GM18498 (cell line): ENCODE measurements at regions not wholly inside any gene's neighbourhood (a gene's known extent, or its start where the extent isn't known, plus 50 kb on each side); places are given as distances from the start of the nearest gene placed in this dataset.
"Not testable (repeated sequence)": the region's sequence is repeated elsewhere in the genome, so short reads cannot be mapped to it uniquely, and the experiment has no call there.

Source experiments
- ATAC-seq: cut with Tn5 transposase; IDR thresholded peaks from one replicate; pipeline ENCODE4 v1.9.1; 2021; ENCODE audit warnings: mild to moderate bottlenecking, moderate library complexity; ENCODE audit not compliant: unreplicated experiment

GRCh38 chr10:30172673-30173072 lies 113.3 kb upstream of the JCAD start:
- ATAC-seq = no peak

- ATAC-seq = no peak
Observed at GRCh38 chr10:30172091-30172490, 112.7 kb upstream of the JCAD start.

- no peak for ATAC-seq
Observed at GRCh38 chr10:30171601-30172000, 112.2 kb upstream of the JCAD start.

- ATAC-seq = no peak
Observed at GRCh38 chr10:30170814-30171213, 111.4 kb upstream of the JCAD start.

GRCh38 chr10:30170146-30170545 lies 110.8 kb upstream of the JCAD start:
- no peak for ATAC-seq

GRCh38 chr10:30169342-30169741 lies 110.0 kb upstream of the JCAD start:
- no peak for ATAC-seq

GRCh38 chr10:30166929-30167328 lies 107.5 kb upstream of the JCAD start:
- no peak for ATAC-seq

- not testable (repeated sequence) for ATAC-seq
Observed at GRCh38 chr10:30163410-30163809, 104.0 kb upstream of the JCAD start.

GRCh38 chr10:30162796-30163195 lies 103.4 kb upstream of the JCAD start:
- ATAC-seq = not testable (repeated sequence)

- no peak for ATAC-seq
Observed at GRCh38 chr10:30160271-30160982, 101.0 kb upstream of the JCAD start.

- not testable (repeated sequence) for ATAC-seq
Observed at GRCh38 chr10:30159614-30160013, 100.2 kb upstream of the JCAD start.

- ATAC-seq = no peak
Observed at GRCh38 chr10:30158325-30158960, 99.1 kb upstream of the JCAD start.

GRCh38 chr10:30155401-30155800 lies 96.0 kb upstream of the JCAD start:
- ATAC-seq = no peak

GRCh38 chr10:30154561-30154960 lies 95.2 kb upstream of the JCAD start:
- ATAC-seq = no peak

- ATAC-seq = no peak
Observed at GRCh38 chr10:30154126-30154525, 94.7 kb upstream of the JCAD start.

- no peak for ATAC-seq
Observed at GRCh38 chr10:30151581-30152389, 92.4 kb upstream of the JCAD start.

GRCh38 chr10:30141423-30141822 lies 82.0 kb upstream of the JCAD start:
- no peak for ATAC-seq

- ATAC-seq = no peak
Observed at GRCh38 chr10:30134171-30134945, 75.0 kb upstream of the JCAD start.

GRCh38 chr10:30133198-30133597 lies 73.8 kb upstream of the JCAD start:
- ATAC-seq = no peak

GRCh38 chr10:30131369-30131768 lies 72.0 kb upstream of the JCAD start:
- not testable (repeated sequence) for ATAC-seq

- ATAC-seq = not testable (repeated sequence)
Observed at GRCh38 chr10:30129326-30129725, 69.9 kb upstream of the JCAD start.
